H1 (cell line): ENCODE measurements at regions not wholly inside any gene's neighbourhood (a gene's known extent, or its start where the extent isn't known, plus 50 kb on each side); places are given as distances from the start of the nearest gene placed in this dataset.

Source experiments
- CHD2 ChIP-seq: IDR thresholded peaks from 2 replicates; pipeline ENCODE4 v1.6.1; 2012; ENCODE audit warnings: low read length, improper control_type of control experiment
- CTCF ChIP-seq, 3 experiments: IDR thresholded peaks; 1 replicate in 2 of 3; 2 replicates in 1 of 3; pipeline versions ENCODE4 v1.5.1 to v1.6.1; 2011; ENCODE audit warnings: low read length in 3 of 3, mild to moderate bottlenecking in 3 of 3, inconsistent platforms in 2 of 3, low read depth in 1 of 3, moderate library complexity in 1 of 3; ENCODE audit not compliant: insufficient read depth in 1 of 3; ENCODE audit errors: control extremely low read depth in 1 of 3
- EGR1 ChIP-seq: IDR thresholded peaks from 2 replicates; pipeline ENCODE4 v1.6.1; 2011; ENCODE audit warnings: low read depth, low read length, borderline replicate concordance
- HDAC2 ChIP-seq, 2 experiments: fragments of 300-600 bp in 1 of 2; sonication (generic) in 1 of 2; IDR thresholded peaks; 2 replicates each; pipeline ENCODE4 v1.6.1; 2011 to 2012; ENCODE audit warnings: low read depth in 2 of 2, low read length in 2 of 2, mild to moderate bottlenecking in 2 of 2, moderate library complexity in 2 of 2, borderline replicate concordance in 1 of 2, inconsistent platforms in 1 of 2
- NRF1 ChIP-seq: IDR thresholded peaks from 2 replicates; pipeline ENCODE4 v1.6.1; 2011; ENCODE audit warnings: mild to moderate bottlenecking, low read depth, low read length, improper control_type of control experiment
- POLR2A ChIP-seq, 2 experiments: IDR thresholded peaks; 1 replicate in 1 of 2; 2 replicates in 1 of 2; pipeline ENCODE4 v1.6.1; 2011; ENCODE audit warnings: low read depth in 2 of 2, low read length in 2 of 2, mild to moderate bottlenecking in 2 of 2; ENCODE audit errors: control extremely low read depth in 1 of 2
- POLR2AphosphoS5 ChIP-seq: IDR thresholded peaks from 2 replicates; pipeline ENCODE4 v1.6.1; 2011; ENCODE audit warnings: low read depth, low read length
- SP2 ChIP-seq: IDR thresholded peaks from 2 replicates; pipeline ENCODE4 v1.6.1; 2012; ENCODE audit warnings: mild to moderate bottlenecking, low read length, inconsistent platforms
- TAF1 ChIP-seq: IDR thresholded peaks from 2 replicates; pipeline ENCODE4 v1.6.1; 2011; ENCODE audit warnings: mild to moderate bottlenecking, low read depth, low read length

GRCh38 chr18:75654386-75654785 lies 226.9 kb upstream of the SMIM21 start:
- TF ChIP-seq CTCF (IDR thresholded peaks at IDR 0.05; ENCODE audit: control extremely low read depth in 1 of 3, insufficient read depth in 1 of 3, low read depth in 1 of 3, low read length in 3 of 3) (0 out of 4 replicates have a peak, but pooled peaks of 1 of the 3 experiments have one; percentile 2), HDAC2 (IDR thresholded peaks at IDR 0.05; ENCODE audit: borderline replicate concordance in 1 of 2, low read depth in 2 of 2, low read length in 2 of 2) (no peak), EGR1 (no peak), SP2 (no peak), POLR2A (IDR thresholded peaks at IDR 0.05; ENCODE audit: control extremely low read depth in 1 of 2, low read depth in 2 of 2, low read length in 2 of 2) (no peak), NRF1 (no peak), POLR2AphosphoS5 (no peak), TAF1 (no peak), CHD2 (no peak)
